Occipital lobe (tissue), 1 donor: ENCODE measurements at regions not wholly inside any gene's neighbourhood (a gene's known extent, or its start where the extent isn't known, plus 50 kb on each side); places are given as distances from the start of the nearest gene placed in this dataset.
"Not testable (repeated sequence)": the region's sequence is repeated elsewhere in the genome, so short reads cannot be mapped to it uniquely, and the experiment has no call there.

ENCODE experiments used
- DNase-seq: peaks from one replicate; lab custom pipeline; 2025; lab: John Stamatoyannopoulos, UW

GRCh38 chr13:59281453-59281852 lies 882.3 kb downstream of the DIAPH3 start:
- DNase-seq = no peak

DNA sequence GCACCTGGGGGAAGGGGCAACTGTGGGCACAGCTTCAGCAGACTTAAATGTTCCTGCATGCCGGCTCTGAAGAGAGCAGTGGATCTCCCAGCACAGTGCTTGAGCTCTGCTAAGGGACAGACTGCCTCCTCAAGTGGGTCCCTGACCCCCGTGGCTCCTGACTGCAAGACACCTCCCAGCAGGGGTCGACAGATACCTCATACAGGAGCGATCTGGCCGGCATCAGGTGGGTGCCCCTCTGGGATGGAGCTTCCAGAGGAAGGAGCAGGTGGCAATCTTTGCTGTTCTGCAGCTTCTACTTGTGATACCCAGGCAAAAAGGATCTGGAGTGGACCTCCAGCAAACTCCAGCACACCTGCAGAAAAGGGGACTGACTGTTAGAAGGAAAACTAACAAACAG lies 871.5 kb downstream of the DIAPH3 start:
- DNase-seq = not testable (repeated sequence)

DNA sequence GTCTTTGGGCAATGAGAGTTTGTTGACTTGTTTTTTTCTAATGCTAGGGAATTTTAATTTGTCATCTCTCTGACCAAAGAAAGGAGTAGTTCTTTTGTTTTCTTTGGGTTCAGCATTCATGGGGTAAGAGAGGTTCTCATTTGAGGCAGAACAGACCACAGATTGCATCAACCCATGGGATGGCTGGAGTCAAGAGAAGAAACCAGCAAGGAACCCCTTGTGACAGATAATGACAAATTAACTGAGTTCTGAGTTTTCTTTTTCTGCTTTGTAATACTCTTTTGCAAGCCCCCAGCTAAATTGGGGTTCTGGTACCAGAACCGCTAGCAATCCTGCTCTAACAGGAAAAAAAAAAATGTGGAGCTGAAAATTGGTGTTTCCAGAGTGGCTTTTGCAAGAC lies 864.1 kb downstream of the DIAPH3 start:
- no peak for DNase-seq

DNA sequence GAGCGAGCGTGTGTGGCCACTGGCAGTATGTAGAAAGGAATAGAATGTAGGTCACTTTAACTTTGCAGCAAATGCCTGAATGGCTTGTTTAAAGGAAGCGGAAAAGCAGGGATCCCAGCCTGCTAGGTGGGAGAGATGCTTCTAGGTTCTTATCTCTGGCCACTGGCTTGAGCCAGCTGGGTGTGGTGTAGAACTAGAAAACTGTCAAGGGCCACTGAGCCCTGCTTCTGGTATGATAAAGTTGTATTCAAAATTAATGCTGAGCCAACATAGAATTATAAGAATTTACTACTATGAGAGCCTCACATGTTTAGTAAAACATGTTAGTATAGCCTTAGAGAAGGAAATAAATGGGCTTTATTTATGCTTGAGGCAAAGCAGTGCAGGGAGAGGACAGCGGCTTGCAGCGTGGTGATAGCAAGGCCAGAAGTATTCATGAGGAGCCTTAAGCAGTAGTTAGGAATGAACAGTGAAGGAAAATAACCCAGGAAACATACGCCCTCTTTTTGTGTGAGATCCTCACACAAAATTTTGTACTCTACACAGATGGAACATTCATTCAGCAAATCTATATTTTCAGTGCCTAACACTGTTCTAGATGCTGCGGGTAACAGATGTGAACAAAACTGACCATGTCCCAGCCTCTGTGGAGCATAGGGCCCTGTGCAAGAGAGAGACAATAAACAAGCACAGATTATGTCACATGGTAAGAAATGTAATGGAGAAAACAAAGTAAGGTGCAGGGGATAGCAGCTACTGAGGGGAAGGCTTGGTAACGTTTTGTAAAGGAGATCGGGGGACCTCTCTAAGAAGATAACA lies 863.2 kb downstream of the DIAPH3 start:
- DNase-seq = no peak

- DNase-seq = no peak
These were observed 862.6 kb downstream of the DIAPH3 start for GRCh38 chr13:59301174-59301567.

DNA sequence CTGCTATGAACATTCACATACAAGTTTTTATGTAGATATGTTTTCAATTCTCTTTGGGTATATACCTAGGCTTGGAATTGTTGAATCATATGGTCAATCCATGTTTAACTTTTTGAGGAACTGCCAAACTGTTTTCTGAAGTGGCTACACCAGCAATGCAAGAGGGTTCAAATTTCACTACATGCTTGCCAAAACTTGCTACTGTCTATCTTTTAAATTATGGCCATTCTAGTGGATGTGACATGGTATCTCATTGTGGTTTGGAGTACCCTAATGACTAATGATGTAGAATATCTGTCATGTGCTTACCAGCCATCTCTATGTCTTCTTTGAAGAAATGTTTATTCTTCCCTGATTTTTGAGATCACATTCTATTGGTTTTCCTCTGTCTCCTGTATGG lies 860.3 kb downstream of the DIAPH3 start:
- DNase-seq = no peak

GRCh38 chr13:59304596-59304995 lies 859.1 kb downstream of the DIAPH3 start:
- DNase-seq = no peak

GRCh38 chr13:59305896-59306295 lies 857.8 kb downstream of the DIAPH3 start:
- no peak for DNase-seq

DNA sequence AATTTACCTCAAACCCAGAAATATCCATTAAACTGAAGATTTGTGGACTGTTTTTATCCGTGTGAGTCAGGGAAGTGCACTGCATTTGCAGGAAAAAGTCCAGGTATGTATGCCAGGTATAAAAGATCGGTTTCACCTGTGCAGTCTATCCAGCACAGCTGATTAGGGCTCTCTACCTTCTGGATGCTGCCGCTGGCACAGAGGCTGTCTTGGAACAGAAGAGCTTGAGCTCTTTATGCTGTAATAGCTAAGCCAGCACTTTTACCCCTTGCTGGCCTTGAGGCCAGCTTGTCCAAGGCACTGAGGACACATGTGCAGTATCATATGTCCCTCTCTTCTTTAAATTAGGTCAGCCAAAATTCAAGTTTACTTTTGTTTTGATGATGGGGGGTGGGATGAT lies 851.0 kb downstream of the DIAPH3 start:
- no peak for DNase-seq

DNA sequence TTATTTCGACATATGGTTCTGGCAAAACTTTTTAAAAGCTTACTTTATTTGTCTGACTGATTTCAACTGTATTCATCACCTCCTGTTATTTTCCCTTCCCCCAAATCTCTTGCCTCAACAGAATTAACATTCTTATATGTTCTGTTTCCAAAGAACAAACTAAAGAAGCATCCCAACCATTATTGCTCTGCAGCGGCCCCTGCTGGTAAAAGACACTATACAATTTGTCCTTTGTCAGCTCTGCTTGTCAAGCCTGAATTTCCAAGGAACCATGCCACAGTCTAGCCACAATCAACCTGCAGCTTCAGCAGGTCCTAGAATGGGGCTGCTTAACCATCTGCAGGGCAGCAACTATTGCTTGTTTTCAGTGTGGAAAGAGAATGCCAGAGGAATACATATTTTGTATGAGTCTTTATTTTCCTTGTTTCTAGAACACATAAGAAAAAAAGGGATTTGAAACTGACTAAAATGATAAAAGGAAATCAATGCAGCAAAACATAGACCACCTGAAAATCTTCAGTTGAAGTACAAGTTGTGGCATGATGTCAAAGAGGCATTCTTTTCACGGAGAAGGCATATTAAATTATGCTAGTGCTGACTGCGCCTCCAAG lies 845.3 kb downstream of the DIAPH3 start:
- peak; percentile 68 for DNase-seq

- no peak for DNase-seq
These were observed 844.5 kb downstream of the DIAPH3 start for GRCh38 chr13:59319276-59319675.

GRCh38 chr13:59320021-59320420 lies 843.7 kb downstream of the DIAPH3 start:
- no peak for DNase-seq

- not testable (repeated sequence) for DNase-seq
These were observed 839.3 kb downstream of the DIAPH3 start for GRCh38 chr13:59324401-59324800.

DNA sequence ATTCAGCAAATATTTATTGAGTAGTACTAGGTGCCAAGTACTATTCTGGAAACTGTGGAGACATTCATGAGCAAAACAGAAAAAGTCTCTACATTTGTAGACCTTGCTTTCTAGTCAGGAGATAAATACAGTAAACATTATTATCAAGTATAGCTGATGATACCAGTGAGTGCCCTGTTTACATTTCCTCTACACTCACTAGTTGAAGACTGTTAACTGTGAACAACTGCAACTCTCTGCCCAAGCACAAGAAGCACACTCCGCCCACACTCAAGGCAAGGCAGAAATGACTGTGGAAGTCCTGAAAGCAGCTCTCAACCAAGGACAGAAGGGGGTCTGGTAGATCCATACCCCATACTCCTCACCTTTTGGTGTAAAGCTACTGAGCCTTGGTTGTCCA lies 837.0 kb downstream of the DIAPH3 start:
- no peak for DNase-seq

DNA sequence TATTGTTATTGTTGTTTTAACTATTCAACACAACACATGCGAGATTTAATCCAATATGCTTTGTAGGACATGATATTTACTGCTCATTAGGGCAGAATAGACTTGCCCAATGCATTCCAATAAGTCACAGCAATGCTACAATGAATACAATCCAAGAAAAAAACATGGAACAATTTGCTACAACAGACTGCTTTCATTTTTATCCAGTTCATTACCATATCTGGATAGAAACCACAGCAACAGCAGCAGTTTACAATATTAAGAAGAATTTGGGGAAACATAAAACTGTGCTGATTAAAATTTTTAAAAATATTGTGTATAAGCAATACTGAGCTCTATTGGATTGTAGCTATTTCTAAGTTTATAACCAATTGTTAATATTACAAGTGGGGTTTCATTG lies 833.0 kb downstream of the DIAPH3 start:
- no peak for DNase-seq

- no peak for DNase-seq
These were observed 830.8 kb downstream of the DIAPH3 start for GRCh38 chr13:59332966-59333365.

- no peak for DNase-seq
These were observed 826.7 kb downstream of the DIAPH3 start for GRCh38 chr13:59337070-59337469.

GRCh38 chr13:59340151-59340550 lies 823.6 kb downstream of the DIAPH3 start:
- DNase-seq = no peak

- no peak for DNase-seq
These were observed 823.1 kb downstream of the DIAPH3 start for GRCh38 chr13:59340581-59340980.

- no peak for DNase-seq
These were observed 821.3 kb downstream of the DIAPH3 start for GRCh38 chr13:59342400-59342799.

DNA sequence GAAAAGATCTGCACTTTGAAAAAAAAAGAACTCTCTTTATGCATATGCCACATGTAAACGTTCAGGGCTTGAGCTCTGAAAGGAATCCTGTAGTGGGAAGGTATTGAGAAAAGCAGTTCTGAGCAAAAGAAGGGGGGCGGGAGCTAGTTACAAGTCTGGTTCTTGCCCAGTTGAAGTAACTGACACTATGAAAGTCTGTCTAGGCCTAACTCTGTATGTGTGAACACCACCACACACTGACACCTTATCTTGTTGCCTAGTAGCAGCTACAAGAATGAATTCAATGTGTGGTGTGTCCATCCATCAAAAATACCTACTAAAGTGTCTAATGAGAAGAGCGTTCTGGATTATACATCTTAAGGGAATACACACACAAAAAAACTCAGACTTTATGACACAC lies 820.6 kb downstream of the DIAPH3 start:
- DNase-seq = no peak

DNA sequence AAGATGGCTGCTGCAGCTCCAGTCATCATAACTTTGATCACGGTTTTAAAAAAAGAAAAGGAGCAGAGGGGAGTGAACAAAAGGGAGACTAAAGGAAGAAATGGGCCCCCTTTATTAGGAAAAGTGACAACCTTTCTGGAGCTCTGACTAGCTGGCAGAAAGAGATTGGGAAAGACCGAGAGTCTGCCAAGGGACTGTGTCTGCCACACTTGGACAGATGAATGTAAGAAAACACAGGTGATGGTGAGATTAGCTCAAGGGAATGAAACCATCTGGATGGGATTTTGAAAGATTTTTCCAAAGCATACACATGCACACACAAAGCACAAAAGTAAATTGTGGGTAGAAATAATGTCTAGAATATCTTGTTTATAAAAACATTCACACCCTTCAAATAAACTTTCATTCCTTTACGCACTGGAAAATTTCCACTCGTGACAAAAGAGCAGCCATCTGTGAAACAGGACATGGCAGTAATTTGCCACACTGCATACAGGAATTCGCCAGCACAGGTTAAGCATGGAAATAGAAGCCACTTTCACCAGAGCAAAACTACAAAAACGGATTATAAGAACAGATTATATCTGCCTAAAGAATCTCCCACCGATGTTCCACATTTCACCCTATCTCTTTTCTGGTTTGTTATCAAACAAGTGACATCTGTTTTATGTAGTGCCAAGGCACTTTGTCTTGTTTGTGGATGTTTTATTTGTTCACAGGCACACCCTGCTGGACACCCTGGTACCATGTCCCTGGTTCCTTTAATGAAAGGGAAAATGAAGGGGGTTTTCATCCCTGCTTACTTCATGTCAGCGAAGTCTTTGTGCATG lies 819.5 kb downstream of the DIAPH3 start:
- no peak for DNase-seq
